ENCODE measurements at regions not wholly inside any gene's neighbourhood (a gene's known extent, or its start where the extent isn't known, plus 50 kb on each side); places are given as distances from the start of the nearest gene placed in this dataset.
"Not testable (repeated sequence)": the region's sequence is repeated elsewhere in the genome, so short reads cannot be mapped to it uniquely, and the experiment has no call there.

DNA sequence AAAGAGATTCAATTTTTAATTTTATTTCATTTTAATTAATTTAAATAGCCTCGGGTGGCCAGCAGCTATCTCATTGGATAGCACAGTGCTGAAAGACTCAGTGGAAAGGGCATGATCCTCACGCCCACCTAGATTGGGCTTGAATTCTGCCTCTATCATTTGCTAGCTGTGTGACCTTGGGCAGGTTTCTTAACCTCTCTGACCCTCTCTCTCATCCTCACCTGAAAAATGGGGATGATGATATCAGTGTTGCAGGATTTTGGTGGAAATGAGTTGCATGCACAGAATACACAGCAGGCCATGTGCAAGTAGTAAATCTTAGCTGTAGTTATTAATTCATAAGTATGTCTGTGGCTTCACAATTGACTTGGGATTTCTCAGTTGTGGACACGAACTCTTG, 272.4 kb upstream of the XYLT1 start:
- no peak overlapping the region for H3K4me3 ChIP-seq (ENCODE audit: low read length)
- DNase-seq (ENCODE audit: low read depth, low spot score), result no peak

DNA sequence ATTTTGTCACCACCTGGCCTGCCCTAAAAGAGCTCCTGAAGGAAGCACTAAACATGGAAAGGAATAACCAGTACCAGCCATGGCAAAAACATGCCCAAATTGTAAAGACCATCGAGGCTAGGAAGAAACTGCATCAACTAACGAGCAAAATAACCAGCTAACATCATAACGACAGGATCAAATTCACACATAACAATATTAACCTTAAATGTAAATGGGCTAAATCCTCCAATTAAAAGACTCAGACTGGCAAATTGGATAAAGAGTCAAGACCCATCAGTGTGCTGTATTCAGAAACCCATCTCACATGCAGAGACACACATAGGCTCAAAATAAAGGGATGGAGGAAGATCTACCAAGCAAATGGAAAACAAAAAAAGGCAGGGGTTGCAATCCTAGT, 264.3 kb upstream of the XYLT1 start:
- H3K4me3 ChIP-seq (ENCODE audit: low read length); DNase-seq (ENCODE audit: low read depth, low spot score): not testable (repeated sequence)

DNA sequence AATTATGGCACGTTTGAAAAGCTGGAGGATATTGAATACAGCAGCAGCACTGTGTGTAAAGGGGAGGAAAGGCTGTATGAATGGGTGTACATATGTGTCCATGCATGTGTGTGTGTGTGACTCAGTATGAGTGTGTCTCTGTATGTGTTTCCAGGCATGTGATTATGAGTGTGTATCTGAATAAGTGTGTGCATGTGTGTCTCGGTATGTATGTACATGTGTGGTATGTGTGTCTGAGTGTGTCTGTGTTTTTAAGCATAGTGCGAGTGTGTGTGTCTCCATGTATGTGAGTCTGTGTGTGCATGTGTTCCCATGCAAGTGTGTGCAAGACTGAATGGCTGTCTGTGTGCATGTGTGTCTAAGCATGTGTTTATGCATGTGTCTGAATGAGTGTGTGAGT, 259.1 kb upstream of the XYLT1 start:
- no peak overlapping the region for H3K4me3 ChIP-seq (ENCODE audit: low read length)

DNA sequence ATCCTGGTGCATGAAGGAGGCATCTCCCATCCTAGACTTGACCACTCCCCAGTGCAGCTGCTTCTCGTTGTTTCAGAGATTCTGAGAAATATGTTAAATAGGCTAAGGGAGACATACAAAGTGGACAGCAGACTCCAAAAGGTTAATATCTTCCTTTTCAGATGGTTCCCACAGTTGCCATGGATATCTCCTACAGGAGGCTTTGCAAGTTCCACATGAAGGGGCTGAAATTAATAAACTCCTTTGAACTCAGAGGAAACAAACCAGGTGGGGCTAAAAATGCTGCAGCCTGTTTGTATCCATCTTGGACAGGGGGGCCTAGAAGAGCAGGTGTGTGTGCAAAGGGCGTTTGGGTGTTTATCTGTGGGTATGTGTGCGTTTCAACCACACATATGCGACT, 257.4 kb upstream of the XYLT1 start:
- DNase-seq (ENCODE audit: low read depth, low spot score), result no peak
- H3K4me3 ChIP-seq (ENCODE audit: low read length), result no peak overlapping the region

More for the DNA sequence above, 259.1 kb upstream of the XYLT1 start:
- no peak for DNase-seq (ENCODE audit: low read depth, low spot score)

DNA sequence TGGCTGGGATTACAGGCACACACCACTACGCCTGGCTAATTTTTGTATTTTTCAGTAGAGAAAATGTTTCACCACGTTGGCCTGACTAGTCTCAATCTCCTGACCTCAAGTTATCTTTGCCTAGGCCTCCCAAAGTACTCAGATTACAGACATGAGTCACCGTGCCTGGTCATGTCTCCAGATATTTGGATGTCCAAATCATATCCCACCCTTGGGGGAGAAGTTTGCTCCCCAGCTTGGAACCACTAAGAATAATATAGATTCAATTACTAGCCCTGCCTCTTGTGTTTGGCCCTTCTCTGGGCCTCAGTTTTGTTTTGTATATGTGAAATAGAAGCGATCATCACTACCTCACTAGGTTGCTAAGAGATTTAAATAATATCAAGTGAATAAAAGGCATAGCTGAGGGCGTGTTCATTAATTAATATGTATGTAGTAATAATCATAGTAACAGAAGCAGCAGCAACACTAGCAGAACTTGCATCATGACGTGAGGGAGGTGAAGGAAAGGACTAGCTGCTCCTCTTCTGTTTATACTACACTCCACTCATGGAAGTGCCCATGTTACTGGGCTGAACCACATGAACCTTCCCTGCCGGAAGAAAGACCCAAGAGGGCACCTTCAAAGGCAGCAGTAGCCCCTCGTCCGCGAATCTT, 253.6 kb upstream of the XYLT1 start:
- DNase-seq (ENCODE audit: low read depth, low spot score), result no peak
- H3K4me3 ChIP-seq (ENCODE audit: low read length), result no peak overlapping the region

DNA sequence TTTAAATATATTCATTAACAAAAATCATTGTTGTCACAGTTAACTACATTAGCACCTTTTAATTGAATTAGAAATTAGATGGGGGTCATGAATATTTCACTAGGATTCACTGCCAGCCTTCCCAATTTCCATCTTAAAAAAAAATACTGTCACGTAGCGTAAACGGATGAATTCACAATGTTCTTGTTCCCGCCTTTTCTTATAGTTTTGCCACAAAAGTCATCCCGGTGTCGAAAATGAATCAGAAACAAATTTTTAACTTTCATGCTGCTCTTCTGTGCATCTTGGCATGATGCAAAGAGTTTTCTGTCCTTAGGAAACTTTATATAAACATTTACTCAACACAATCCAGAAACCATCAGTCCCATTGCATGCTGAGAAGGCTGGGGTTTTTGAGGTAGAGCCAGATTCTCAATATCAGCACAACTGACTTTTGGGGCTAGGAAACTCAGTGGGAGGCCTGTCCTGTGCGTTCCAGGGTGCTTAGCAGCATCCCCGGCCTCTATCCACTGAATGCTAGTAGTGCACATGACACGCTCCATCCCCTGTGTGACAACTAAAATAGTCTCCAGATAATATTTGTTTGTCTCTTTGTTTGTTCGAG, 252.9 kb upstream of the XYLT1 start:
- no peak for DNase-seq (ENCODE audit: low read depth, low spot score)
- H3K4me3 ChIP-seq (ENCODE audit: low read length), result no peak overlapping the region

DNA sequence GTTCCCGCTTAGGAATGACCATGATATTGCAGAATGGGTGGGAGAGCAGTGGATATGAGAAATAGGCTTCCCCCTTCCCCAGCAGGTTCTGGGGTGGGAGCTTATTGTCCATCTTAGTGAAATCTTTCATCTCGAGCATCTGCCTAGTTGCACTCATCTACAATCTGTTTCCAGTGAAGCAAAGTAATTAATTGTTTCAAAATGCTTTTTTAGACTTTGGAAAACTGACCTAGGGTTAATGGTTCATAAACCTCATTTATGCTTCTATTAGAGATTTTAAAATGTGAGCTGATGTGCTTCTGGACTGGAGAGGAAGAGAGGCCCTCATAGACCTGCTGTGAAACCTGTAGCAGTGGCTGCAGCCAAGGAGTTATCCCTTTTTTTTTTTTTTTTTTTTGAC, 247.7 kb upstream of the XYLT1 start:
- H3K4me3 ChIP-seq (ENCODE audit: low read length), result no peak overlapping the region
- DNase-seq (ENCODE audit: low read depth, low spot score), result no peak

DNA sequence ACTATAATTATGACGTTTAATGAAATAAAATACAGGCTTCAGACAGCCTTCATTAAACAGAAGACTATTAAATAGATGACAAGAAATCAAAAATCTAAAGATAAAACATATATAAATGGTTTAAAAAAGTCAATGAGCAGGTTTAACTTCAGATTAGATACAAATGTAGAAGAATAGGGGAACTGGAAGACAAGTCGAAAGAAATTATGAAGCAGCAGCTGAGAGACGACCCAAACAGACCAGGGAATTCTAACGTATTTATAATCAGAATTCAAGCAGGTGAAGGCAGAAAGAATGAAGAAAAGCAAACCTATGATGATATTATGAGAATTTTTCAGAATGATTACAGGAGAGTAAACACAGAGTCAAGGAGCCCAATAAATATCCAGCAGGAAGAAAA, 235.1 kb upstream of the XYLT1 start:
- no peak overlapping the region for H3K4me3 ChIP-seq (ENCODE audit: low read length)
- DNase-seq (ENCODE audit: low read depth, low spot score), result no peak

DNA sequence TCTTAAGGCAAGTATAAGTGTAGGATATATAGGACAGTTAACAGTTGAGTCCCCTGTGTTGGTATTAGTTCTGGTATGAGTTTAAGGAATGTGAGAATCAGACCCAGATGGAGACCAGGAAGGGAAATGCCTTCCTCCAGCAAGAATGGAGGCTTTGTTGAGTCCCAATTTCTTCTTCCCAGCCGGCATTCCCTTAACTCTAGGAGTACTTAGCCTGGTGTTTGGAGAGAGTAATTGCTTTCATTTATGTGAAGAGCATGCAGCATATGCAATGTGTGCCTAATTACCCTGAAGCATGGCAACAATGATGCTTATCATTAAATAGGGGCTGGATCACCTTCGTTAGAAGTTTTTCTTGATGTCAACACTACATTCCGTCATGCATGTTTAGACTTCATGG, 225.9 kb upstream of the XYLT1 start:
- no peak overlapping the region for H3K4me3 ChIP-seq (ENCODE audit: low read length)
- no peak for DNase-seq (ENCODE audit: low read depth, low spot score)

DNA sequence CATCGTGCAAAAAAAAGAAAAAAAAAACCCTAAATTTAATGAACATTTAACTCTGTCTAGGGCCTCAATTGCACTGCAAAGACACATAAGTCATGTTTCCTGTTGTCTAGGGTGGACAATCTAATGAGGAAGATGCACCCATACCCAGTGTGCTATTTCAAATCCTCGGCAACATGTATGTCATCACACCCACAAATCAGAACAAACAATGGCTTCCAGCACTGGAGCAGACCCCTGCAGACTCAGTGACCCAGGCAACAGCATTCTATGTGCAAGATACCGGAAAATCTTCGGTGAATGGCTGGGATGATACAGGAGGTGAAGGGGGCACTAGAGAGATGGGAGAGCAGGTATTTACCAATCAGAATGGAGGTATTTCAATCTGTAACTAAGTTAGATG, 221.7 kb upstream of the XYLT1 start:
- H3K4me3 ChIP-seq (ENCODE audit: low read length), result no peak overlapping the region
- no peak for DNase-seq (ENCODE audit: low read depth, low spot score)

DNA sequence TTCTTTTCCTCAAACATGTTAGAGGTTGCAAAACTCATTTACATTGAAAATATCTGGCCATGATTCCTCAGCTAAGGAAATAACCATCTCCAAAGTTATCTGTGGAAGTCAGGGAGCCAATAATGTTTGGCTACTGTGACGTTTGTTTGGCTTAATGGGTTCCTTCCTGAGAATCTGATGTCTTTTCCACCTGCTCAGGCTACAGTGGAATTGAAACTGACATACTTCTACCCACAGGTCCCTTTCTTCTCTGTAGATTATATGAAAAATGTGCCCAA, 221.1 kb upstream of the XYLT1 start:
- no peak overlapping the region for H3K4me3 ChIP-seq (ENCODE audit: low read length)
- no peak for DNase-seq (ENCODE audit: low read depth, low spot score)

DNA sequence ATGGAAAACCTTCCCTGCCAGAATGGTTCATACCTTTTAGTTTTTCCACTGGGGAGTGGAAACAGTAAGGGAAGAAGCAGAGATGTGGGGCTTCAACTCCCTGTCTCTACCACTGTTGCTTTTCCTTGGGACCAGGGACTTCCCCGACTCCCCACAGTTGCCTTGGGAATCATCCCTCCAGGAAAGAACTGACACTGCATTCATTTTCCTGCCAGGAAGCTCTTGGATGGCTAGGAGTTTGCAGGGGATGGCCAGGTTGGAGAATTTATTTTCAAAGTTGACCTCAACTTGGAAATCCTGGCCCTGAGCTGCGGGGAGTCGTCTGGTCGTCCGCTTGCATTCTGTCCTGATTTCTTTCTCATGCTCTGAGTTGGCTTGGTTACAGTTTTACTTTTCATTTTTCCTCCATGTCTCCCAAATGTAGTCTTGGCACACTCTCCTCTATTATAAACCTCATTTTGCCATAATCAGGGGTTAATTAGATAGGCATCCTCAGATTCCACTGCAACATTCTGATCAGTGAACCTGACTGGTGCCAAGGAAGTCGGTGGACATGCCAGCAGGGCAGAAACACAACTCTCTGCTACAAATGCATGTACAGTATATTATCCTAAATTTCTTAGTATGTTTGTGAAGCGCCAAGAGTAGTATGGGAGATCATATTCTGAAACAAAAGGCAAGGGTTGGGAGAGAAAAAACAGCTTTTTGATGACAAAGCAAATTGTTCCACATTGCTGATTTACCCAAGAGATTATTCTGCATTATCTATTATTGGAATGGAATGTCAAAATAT, 220.5 kb upstream of the XYLT1 start:
- no peak for DNase-seq (ENCODE audit: low read depth, low spot score)
- no peak overlapping the region for H3K4me3 ChIP-seq (ENCODE audit: low read length)

DNA sequence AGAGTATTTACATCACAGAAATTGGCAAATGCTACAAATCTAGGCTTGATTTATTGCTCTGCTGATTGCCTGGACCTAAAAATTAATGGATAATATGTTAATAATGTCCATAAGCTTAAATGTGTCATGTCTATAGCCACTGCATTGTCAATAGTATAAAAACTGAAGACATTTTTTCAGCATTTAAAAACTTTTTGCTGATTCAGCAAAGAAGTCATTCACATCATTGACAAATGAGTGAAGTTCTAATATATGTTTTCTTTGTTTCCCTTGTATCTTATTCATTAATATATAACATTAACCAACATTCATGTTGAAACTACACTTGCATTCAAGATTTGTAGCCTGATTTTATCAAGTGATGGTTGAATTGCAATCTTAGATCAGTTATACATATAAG, 214.7 kb upstream of the XYLT1 start:
- no peak overlapping the region for H3K4me3 ChIP-seq (ENCODE audit: low read length)
- DNase-seq (ENCODE audit: low read depth, low spot score), result no peak

DNA sequence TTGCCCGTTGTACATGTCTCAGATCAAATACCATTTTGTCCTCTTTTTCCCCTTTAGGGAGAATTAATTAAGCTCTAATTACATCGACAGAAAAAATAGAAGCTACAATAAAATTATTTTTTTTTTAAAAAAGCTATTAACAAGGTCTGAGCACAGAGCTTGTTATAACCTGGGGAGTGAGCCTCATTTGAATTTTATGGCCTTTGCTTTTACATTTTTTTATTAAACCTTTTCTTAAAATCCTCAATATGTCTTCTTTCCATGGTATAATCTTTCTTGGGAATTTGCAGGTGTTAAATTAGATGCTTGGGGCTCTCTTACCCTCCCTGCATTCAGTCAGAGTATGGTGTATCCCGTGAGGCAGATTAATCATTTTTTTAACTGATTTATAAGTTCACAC, 212.5 kb upstream of the XYLT1 start:
- H3K4me3 ChIP-seq (ENCODE audit: low read length), result no peak overlapping the region
- no peak for DNase-seq (ENCODE audit: low read depth, low spot score)

DNA sequence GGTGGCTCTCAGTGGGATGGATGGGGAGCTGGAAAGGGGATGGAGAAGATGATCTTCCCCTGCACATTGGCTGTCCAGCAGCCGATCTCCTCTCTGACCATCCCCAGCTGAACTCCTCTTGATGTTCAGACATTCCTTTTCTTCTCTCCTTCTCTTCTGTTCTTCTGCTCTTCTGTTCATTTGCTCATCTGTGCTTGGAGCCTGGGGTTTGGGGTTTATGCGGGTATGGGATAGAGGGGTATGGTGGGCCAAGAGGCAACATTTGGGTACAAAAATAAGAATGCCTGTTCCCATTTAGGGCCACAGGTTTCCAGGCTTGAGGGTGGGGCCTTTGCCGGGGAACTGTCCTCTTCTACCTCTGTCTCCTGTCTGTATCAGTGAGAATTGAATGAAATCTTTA, 205.4 kb upstream of the XYLT1 start:
- no peak overlapping the region for H3K4me3 ChIP-seq (ENCODE audit: low read length)
- DNase-seq (ENCODE audit: low read depth, low spot score), result no peak

DNA sequence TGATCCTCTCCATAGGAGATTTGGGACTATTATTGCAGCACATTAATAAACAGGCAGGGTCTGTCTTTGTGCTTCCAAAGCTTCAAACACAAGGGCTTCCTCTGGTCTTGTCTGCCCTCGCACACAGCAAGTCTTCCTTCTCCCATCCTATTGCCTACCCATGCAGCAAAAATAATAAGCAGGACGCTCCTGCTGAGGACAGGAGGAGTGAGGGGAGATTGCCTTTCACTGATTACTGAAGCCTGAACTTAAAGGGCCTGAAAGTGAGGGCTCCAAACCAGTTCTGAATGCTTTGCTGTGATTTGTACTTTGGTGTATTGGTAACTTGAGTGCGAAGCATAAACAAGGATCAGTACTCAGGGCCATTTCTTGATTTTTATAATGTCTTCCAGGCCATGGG, 197.6 kb upstream of the XYLT1 start:
- no peak overlapping the region for H3K4me3 ChIP-seq (ENCODE audit: low read length)
- no peak for DNase-seq (ENCODE audit: low read depth, low spot score)

DNA sequence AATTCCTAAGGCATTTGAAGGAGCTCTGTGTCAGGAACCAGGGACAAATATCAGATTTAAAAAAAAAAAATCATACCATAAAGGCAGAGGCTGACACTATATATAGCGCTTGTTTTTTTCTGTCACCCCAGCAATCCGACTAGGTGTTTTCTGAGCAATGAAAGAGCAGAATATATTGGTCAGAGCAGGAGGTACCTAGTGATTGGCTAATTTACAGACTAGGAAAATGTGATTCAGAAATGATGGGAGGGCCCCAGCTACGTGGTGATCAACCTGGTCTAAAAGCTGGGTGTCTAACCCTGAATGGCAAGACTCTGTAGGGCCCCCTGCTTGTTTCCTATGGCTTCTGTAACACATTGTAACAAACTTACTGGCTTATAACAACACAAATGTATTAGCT, 195.5 kb upstream of the XYLT1 start:
- no peak for DNase-seq (ENCODE audit: low read depth, low spot score)

DNA sequence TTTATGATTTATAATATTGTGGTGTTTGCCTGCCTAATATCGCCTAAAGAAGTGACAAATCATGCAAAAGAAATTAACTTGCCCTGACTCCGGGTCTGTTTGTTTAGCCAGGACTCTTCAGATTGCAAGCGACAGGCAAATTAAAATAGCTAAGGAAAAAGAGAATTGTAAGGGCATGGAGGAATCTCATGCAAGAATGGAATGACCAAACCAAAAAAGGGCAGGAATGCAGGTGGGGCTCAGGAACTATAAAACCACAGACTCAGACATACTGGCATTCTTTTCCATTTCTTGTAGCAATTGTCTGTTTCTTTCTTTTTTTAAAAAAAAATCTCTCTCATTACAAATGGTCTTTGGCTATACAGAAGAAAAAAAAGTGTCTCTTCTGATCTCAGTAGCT, 188.1 kb upstream of the XYLT1 start:
- DNase-seq (ENCODE audit: low read depth, low spot score), result no peak

More for the DNA sequence above, 195.5 kb upstream of the XYLT1 start:
- H3K4me3 ChIP-seq (ENCODE audit: low read length), result no peak overlapping the region

DNA sequence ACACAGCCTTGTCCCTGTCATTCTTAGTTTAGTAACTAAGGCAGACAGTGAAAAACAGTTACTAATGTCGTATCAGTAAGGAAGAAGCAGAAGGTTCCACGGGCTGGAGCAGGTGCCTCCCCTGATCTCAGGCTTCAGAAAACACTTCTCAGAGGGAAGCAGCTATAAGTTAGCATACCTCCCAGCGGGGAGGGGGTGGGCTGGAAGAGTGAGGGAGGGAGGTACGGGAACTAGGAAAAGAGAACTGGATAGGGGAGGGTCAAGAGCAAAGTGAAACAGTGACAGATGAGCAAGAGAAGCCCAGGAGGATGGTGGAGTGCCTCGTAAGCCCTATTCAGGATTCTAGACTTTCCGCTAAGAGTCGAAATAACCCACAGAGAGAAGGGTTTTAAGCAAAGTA, 186.3 kb upstream of the XYLT1 start:
- DNase-seq (ENCODE audit: low read depth, low spot score), result no peak
- H3K4me3 ChIP-seq (ENCODE audit: low read length), result no peak overlapping the region

More for the DNA sequence above, 188.1 kb upstream of the XYLT1 start:
- no peak overlapping the region for H3K4me3 ChIP-seq (ENCODE audit: low read length)

DNA sequence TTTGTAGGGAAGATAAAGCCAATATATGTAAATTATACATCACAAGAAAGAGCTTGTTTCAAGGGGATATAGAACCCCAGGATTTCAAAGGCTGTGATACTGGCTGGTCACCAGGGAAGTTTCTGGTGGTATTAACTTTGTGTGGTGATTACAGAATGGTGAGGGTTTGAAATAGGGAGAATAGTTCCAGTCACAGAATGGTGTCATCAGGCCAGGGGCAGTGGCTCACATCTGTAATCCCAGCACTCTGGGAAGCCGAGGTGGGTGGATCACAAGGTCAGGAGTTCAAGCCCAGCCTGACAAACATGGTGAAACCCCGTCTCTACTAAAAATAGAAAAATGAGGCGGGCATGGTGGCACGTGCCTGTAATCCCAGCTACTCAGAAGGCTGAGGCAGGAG, 183.8 kb upstream of the XYLT1 start:
- DNase-seq (ENCODE audit: low read depth, low spot score), result no peak
- no peak overlapping the region for H3K4me3 ChIP-seq (ENCODE audit: low read length)

DNA sequence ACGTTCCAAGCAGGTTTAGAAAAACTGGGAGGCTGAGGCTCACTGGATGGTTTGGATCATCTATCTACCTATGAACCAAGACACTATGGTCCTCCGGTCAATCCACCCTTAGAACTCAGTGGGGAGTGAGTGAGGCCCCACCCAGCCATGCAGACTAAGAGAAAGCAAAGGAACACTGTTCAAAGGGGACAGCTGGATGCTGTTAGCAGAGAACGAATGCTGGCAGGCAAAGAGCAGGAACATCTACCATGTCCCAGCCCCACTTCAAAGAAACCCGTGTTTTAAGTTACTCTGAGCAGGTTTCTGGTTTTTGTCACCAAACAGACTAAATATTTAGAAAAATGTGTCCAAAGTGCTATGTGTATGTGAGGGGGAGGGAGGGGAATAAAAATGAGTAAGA, 183.4 kb upstream of the XYLT1 start:
- DNase-seq (ENCODE audit: low read depth, low spot score), result no peak
- no peak overlapping the region for H3K4me3 ChIP-seq (ENCODE audit: low read length)
